ENCODE measurements at regions not wholly inside any gene's neighbourhood (a gene's known extent, or its start where the extent isn't known, plus 50 kb on each side); places are given as distances from the start of the nearest gene placed in this dataset.

DNA sequence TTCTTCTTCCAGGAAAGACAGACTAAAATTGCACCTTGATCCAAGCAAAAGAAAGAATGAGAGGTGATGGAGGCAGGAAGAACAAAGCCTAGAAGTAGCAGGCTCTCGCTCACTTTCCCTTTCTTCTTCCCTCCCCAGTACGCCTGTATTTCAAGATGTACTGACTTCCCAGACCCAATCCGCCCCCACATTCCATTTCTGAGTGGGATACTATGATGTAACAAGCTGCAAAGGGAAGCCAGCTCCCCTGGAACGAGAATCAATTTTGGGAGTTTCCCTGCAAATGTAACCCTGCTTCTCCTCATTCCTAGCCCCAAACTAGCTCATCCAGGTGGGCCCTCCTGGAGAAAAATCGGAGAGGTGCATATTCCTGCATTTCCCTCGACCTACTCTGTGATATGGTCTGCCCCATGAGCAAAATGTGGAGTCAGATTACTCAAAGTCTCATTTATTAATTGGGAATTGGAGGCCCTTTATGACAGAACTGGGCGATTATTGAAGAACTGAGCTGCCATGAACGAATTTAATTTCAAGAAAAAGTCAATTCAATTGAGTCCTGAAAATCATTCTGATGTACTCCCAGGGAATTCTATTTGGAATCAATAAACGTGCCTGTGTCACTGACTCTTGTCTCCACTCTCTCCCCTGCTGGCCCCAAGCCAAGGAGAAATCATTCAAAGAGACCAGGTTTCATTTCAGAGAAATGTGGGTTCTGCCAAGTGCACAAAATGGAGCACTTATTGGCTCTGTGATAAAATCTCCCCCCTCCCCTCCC is 398.9 kb downstream of the SHISA9 start (continued):
- TF ChIP-seq, protein P1, sequence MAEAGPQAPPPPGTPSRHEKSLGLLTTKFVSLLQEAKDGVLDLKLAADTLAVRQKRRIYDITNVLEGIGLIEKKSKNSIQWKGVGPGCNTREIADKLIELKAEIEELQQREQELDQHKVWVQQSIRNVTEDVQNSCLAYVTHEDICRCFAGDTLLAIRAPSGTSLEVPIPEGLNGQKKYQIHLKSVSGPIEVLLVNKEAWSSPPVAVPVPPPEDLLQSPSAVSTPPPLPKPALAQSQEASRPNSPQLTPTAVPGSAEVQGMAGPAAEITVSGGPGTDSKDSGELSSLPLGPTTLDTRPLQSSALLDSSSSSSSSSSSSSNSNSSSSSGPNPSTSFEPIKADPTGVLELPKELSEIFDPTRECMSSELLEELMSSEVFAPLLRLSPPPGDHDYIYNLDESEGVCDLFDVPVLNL (IDR thresholded peaks at IDR 0.05; ENCODE audit: low read depth, low read length) = no peak
- no peak for TF ChIP-seq DPF2 (IDR thresholded peaks at IDR 0.05)
- TF ChIP-seq, protein P2, sequence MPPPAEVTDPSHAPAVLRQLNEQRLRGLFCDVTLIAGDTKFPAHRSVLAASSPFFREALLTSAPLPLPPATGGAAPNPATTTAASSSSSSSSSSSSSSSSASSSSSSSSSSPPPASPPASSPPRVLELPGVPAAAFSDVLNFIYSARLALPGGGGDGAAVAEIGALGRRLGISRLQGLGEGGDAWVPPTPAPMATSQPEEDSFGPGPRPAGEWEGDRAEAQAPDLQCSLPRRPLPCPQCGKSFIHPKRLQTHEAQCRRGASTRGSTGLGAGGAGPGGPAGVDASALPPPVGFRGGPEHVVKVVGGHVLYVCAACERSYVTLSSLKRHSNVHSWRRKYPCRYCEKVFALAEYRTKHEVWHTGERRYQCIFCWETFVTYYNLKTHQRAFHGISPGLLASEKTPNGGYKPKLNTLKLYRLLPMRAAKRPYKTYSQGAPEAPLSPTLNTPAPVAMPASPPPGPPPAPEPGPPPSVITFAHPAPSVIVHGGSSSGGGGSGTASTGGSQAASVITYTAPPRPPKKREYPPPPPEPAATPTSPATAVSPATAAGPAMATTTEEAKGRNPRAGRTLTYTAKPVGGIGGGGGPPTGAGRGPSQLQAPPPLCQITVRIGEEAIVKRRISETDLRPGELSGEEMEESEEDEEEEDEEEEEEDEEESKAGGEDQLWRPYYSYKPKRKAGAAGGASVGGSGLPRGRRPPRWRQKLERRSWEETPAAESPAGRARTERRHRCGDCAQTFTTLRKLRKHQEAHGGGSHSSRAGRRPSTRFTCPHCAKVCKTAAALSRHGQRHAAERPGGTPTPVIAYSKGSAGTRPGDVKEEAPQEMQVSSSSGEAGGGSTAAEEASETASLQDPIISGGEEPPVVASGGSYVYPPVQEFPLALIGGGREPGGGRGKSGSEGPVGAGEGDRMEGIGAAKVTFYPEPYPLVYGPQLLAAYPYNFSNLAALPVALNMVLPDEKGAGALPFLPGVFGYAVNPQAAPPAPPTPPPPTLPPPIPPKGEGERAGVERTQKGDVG (CRISPR knock-in tag; IDR thresholded peaks at IDR 0.05) = no peak

DNA sequence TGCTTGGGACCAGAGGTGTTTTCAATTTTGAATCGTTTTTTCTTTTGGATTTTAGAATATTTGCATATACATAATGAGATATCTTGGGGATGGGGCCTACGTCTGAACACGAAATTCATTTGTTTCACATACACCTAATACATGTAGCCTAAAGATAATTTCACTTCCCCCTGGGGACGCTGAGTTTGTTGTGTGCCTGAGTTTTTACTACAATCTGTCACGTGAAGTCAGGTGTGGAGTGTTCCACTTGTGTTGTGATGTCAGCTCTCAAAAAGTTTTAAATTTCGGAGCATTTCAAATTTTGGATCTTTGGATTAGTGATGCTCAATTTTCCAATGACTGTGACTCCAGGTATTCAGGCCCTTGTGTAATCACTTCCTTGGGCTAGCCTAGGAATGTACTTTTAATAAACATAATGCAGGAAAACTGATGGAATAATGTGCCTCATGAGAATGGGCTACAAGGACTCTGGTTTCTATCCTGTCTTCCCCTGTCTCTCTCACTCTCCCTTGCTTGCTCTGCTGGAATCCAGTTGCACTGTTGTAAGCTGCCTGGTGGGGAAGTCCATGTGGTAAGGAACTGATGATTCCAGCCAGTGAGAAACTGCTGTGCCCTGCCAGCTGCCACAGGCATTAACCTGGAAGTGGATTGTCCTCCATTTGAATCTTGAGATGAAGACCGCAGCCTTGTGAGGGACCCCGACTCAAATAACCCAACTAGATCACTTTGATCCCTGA is 403.8 kb downstream of the SHISA9 start:
- ChIA-PET CTCF (no interaction called here), SMC1A (ENCODE audit: uncharacterized antibody, unreplicated experiment) (interaction anchor here (0.6 to 1.4 kb wide), 4 partner anchors 9 to 149 kb away, joined by 3 to 5 read pairs (median 3); no protein-coding TSS in a partner anchor), RAD21 (ENCODE audit: unreplicated experiment) (no interaction called here), POLR2A (interaction anchor here (1.4 kb wide), 1 partner anchor 10 kb away, joined by 3 read pairs; no protein-coding TSS in a partner anchor)
- Histone ChIP-seq H4K20me1 (ENCODE audit: control insufficient read depth, insufficient read depth) (no peaks in the 10 kb centered on the region), H3K4me2 (ENCODE audit: control insufficient read depth, insufficient read depth) (no peak overlapping the region), H3K4me1 (ENCODE audit: control insufficient read depth, insufficient read depth, low read length) (peaks cover 5% of the 10 kb centered on the region), H3K36me3 (ENCODE audit: control insufficient read depth in 2 of 2, insufficient read depth in 2 of 2, low read length in 1 of 2) (no peaks in the 10 kb centered on the region), H3K27me3 (replicated peaks in 1 of 2; ENCODE audit: control insufficient read depth in 2 of 2, insufficient read depth in 2 of 2, low read length in 1 of 2) (no peaks in the 10 kb centered on the region), H3K79me2 (ENCODE audit: control insufficient read depth, insufficient read depth, low read length) (no peaks in the 10 kb centered on the region), H2AFZ (ENCODE audit: control insufficient read depth, low read depth, low read length) (no peak overlapping the region), H3K4me3 (no peak overlapping the region), H3K9ac (ENCODE audit: control insufficient read depth, insufficient read depth, low read length) (no peak overlapping the region), H3K9me3 (replicated peaks; ENCODE audit: control insufficient read depth, insufficient read depth, low read length) (no peaks in the 10 kb centered on the region; the same call in 2 of the 3 replicates), H3K27ac (ENCODE audit: control insufficient read depth, insufficient read depth) (no peak overlapping the region)
- in situ Hi-C loops (cut with MboI) (no loop called here), intact Hi-C loops (cut with micrococcal nuclease; ENCODE audit: unreplicated experiment) (no loop called here)
- 21% methylated on average over 8 of the region's 8 CpGs for WGBS (ENCODE audit: insufficient coverage, insufficient replicate concordance, low lambda C conversion rate, missing lambda C conversion rate)
- peak; percentile 62 for ATAC-seq
- no TSS peak for BruUV-seq (replicated peaks)
- FAIRE-seq = no peak
- DNase-seq (ENCODE audit: low read depth, low spot score) = no peak
- TF ChIP-seq, protein P3, sequence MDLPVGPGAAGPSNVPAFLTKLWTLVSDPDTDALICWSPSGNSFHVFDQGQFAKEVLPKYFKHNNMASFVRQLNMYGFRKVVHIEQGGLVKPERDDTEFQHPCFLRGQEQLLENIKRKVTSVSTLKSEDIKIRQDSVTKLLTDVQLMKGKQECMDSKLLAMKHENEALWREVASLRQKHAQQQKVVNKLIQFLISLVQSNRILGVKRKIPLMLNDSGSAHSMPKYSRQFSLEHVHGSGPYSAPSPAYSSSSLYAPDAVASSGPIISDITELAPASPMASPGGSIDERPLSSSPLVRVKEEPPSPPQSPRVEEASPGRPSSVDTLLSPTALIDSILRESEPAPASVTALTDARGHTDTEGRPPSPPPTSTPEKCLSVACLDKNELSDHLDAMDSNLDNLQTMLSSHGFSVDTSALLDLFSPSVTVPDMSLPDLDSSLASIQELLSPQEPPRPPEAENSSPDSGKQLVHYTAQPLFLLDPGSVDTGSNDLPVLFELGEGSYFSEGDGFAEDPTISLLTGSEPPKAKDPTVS (IDR thresholded peaks at IDR 0.05; ENCODE audit: low read depth, low read length) = no peak
- TF ChIP-seq CREB1 (IDR thresholded peaks at IDR 0.05; ENCODE audit: low read depth) (0 out of 2 replicates have a peak, but pooled peaks have one; percentile 48), GATAD2B (conservative IDR thresholded peaks at IDR 0.05; ENCODE audit: low read depth) (no peak), RAD51 (IDR thresholded peaks at IDR 0.05) (peak; percentile 85), IKZF2 (IDR thresholded peaks at IDR 0.05) (peak in 1 of 2 experiments; percentile 13; a peak in 2 of 4 replicates), DPF2 (IDR thresholded peaks at IDR 0.05) (no peak; the same call in 1 of the 2 replicates), MTA3 (IDR thresholded peaks at IDR 0.05; ENCODE audit: borderline replicate concordance, low read length) (no peak), TCF12 (IDR thresholded peaks at IDR 0.05; ENCODE audit: low read depth, low read length) (no peak), RB1 (IDR thresholded peaks at IDR 0.05; ENCODE audit: borderline replicate concordance) (no peak)
- TF ChIP-seq, protein P4, sequence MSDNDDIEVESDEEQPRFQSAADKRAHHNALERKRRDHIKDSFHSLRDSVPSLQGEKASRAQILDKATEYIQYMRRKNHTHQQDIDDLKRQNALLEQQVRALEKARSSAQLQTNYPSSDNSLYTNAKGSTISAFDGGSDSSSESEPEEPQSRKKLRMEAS (IDR thresholded peaks at IDR 0.05; ENCODE audit: low read depth, low read length) = no peak
- TF ChIP-seq, protein P5, sequence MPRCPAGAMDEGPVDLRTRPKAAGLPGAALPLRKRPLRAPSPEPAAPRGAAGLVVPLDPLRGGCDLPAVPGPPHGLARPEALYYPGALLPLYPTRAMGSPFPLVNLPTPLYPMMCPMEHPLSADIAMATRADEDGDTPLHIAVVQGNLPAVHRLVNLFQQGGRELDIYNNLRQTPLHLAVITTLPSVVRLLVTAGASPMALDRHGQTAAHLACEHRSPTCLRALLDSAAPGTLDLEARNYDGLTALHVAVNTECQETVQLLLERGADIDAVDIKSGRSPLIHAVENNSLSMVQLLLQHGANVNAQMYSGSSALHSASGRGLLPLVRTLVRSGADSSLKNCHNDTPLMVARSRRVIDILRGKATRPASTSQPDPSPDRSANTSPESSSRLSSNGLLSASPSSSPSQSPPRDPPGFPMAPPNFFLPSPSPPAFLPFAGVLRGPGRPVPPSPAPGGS (IDR thresholded peaks at IDR 0.05; ENCODE audit: borderline replicate concordance, insufficient read depth, low read depth, low read length, poor library complexity, severe bottlenecking) = no peak
